GM19035 (cell line): ENCODE measurements at regions not wholly inside any gene's neighbourhood (a gene's known extent, or its start where the extent isn't known, plus 50 kb on each side); places are given as distances from the start of the nearest gene placed in this dataset.

Experiments
- ATAC-seq: cut with Tn5 transposase; IDR thresholded peaks from one replicate; pipeline ENCODE4 v1.9.1; 2021; ENCODE audit not compliant: unreplicated experiment

GRCh38 chr1:38240618-38241017 lies 194.0 kb upstream of the POU3F1 start:
- no peak for ATAC-seq

DNA sequence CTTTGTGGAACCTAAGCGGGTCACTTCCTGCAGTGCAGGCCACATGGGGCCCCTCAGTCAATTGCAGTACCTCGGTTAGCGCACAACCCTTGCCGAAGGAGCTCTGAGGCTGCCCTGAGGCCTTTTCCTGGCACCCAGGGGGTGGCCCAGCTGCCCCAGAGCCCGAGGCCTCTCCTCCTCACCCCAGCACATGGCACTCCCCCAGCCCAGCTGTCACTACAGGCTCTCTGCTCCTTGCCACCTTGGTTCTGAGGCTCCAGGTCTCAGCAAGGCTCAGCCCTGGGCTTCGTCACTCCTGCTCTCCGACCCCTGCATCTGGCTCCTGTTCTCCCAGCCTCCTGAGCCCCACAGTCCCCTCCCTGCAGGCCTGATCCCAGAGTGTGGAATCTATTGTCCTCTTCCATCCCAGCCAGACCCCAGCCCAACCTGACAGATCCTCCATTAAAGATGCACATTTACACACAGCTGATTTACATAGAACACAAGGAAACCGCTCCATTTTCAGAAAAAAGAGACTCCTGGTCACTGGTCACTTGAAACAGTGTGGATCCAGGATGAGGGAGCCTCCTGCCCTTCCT lies 192.8 kb upstream of the POU3F1 start:
- no peak for ATAC-seq

DNA sequence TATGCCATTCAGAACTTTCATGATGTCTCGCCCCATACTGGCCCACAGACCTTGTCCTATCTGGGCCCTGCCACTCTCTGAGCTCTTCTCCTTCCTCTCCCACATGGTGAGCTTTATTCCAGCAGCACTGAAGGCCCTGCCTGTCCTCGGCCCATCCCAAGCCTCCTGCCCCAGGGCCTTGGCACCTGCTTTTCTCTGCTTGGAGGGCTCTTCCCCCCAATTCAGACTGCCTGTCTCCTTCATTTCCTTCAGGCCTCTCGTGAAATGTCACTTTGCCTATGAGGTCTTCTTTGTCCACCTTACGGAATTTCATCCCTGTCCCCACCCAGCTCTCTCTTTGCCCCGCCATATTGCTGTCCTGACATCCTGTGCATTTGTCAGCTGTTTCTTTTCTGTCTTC lies 191.7 kb upstream of the POU3F1 start:
- no peak for ATAC-seq

DNA sequence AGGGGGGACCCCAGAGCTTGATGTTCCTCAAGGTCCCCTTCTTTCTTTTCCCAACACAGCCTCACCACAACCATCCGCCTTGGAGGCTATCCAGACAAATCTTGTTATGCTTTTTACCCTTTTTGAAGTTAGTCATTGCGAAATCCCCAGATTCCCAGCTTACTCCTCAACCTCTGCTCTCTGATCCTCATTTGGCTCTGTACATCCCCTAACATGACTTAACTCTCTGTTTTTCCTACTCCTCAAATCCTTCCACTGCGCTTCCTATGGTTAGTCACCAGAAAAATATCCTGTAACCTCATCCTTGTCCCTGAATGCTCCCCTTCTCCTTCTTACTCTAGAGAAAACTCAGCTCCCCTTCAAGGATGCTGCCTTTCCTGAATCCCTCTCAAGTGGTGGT lies 189.1 kb upstream of the POU3F1 start:
- ATAC-seq: no peak

GRCh38 chr1:38231941-38232340 lies 185.3 kb upstream of the POU3F1 start:
- ATAC-seq: no peak

GRCh38 chr1:38228718-38229117 lies 182.1 kb upstream of the POU3F1 start:
- no peak for ATAC-seq

DNA sequence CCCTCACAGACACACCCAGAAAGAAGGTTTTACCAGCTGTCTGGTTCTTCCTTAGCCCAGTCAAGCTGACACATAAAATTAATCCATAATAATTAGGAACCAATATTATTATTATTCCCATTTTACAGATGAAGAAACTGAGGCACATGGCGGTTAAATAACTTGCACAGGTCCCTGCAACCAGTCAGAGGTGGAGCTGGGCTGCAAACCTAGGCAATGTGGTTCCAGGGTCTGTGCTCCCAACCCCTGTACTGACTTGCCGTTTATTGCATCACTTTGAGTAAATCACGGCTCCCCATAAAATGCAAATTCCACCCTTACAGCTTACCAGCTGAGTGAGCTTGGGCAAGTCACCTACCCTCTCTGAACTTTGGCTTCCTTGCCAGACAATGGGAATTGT lies 179.2 kb upstream of the POU3F1 start:
- no peak for ATAC-seq

GRCh38 chr1:38223391-38223790 lies 176.8 kb upstream of the POU3F1 start:
- ATAC-seq: no peak

DNA sequence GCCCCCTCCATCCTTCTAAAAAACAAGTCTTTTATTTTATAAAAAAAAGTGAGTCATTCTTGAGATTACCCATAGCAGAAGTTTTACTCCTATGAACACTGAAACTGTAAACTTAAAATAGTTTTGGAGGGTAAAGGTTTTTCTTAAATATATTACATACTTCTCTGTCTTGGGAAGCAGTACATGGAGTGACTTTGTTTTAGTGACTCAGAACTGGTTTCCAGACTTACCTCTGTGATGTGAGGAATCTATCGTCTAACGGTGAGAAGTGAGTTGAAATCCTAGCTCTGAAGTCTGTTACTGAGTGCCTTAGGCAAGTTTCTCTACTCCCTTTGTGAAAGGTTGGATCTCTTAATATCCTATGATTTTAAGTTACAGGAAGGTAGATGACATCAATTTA lies 176.3 kb upstream of the POU3F1 start:
- no peak for ATAC-seq

DNA sequence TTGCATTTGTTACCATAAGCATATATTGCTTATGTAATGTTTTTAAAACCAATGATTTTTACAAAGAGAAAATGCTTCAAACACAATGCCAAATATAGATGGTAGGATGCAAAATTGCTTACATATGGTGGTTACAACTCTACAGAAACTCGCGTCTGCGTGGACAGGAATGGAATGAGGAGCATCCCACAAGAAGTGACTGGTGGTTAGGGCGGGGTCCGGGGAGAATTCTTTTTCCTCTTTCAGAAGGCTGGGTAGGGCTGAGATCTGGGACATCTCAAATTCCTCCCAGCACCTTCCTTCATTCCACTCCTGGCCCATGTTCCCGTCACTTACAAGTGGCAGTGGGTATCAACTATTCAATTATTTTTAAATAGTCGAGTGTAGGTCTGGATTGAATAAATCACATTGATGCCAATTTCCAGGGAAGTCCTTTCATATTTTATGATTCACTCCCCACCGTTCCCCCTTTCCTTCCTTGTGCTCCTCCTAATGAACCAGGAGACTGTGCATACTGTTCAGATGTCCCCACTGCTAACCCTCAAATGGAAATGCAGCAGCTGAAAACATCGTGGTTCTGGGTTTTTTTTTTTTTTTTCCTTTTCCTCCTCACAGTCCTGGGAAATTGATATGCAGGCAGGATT lies 174.5 kb upstream of the POU3F1 start:
- ATAC-seq: no peak

GRCh38 chr1:38217316-38217715 lies 170.7 kb upstream of the POU3F1 start:
- no peak for ATAC-seq

DNA sequence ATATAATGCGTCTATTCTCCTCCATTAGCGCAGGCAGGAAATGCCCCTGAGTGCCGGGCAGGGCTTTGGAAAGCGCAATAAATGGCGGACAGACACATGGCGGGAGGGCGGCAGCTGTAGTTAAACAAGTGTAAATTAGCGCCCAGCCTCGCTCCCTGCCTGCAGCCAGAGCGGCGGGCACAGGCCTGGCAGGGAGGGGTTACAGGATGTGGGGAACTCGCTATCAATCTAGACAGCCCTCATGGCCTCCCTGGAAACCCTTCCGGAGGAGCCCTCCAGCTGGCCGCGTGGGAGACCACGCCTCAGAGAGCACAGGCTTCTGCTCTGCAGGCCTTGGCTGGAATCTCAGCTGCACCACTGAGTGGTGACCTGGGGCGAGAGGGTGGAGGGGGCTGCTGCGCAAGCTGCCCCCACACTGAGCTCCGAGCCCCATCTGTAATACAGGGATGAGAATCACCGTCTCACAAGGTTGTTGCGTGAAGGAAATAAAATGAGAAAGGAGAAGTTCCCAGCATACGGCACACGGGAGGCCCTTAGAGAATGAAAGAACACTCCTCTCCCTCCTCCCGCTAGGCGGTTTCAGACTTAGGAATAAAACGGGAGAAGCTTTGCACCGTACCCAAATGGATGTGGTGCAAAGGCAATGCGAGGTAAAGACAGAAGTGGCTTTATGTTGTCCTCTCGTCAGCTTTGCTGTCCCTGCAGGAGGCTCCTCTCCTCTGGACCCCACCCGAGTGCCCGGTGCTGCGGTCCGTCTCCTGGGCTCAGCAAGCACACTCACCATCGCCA lies 167.2 kb upstream of the POU3F1 start:
- no peak for ATAC-seq

GRCh38 chr1:38210895-38211177 lies 164.2 kb upstream of the POU3F1 start:
- no peak for ATAC-seq

DNA sequence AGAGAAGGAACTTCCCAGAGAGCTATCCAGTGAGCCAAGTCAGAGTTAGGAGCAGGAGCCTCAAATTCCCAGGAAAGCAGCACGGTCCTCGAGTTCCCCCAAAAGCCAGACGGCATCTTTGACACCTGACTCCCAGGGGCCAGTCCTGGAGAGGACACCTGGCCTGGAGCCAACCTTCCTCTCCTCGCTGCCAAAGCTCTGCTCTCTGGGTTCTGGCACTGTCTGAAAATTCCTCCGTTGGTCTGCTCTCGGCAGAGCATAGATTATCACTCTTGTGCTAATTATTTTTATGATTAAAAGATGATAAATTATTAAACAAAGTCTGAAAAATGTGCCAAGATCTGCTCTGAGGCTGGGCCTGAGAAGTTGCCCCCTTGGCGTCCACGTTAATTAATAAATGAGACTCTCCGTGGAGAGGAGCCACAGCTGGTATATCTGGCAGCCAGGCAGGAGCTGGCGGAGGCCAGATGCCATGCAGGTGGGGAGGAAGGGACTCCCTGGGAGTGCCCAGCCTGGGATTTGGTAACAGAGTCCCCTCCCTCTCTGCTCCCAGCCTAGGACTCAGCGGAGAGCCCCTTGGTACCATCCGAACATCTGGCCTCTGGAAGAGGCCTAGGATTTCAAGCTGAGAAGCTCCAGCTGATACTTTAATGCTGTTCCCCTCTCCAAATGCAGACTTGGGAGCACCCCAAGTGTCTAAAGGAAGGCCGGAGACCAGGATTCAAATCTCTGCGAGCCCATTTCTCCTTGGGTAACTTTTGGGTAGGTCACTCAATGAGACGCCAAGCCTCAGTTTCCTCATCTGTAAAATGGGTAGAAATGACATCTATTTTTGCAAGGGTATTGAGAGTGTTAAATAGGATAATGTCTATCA lies 163.7 kb upstream of the POU3F1 start:
- no peak for ATAC-seq

DNA sequence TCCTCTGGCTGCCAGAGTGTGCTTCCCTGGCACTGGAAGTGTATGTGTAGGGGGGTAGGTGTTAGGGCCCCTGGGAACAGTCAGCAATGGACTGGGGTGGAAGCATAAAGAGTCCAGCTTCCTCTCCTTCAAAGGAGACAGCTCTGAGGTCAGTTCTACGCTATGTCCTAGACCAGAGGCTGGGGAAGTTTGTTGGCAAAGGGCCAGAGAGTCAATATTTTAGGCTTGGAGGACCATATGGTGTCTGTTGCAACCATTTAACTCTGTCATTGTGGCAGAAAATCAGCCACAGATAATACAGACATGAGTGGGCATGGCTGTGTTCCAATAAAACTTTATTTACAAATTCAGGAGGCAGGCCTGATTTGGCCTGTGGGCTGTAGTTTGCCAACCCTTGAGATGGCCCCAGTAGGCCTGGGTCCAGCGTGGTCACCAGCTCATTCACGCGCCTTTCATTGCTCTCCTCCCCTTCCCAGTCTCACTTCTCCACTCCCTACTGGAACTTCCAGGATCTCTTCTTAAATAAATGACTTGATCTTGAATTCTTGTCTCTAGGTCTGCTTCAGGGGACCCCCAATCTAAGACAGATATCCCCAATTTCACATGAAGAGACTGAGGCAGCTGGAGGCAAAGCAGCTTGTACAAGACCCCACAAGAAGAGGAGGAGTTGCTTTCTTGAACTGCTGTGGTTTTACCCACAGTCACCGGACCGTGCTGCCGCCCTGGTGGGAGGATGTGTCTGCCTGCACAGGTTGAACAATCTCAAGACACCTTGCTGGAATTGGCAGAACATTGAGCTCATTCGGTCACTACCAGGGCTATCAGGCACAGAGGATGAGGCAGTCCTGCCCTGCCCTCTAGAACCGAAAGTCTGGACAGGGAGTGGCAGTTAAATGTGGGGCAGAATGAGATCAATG lies 162.4 kb upstream of the POU3F1 start:
- ATAC-seq: no peak

GRCh38 chr1:38207906-38208305 lies 161.3 kb upstream of the POU3F1 start:
- ATAC-seq: no peak

- ATAC-seq: no peak
These were observed 160.7 kb upstream of the POU3F1 start for GRCh38 chr1:38207275-38207674.

- no peak for ATAC-seq
These were observed 158.1 kb upstream of the POU3F1 start for GRCh38 chr1:38204698-38205097.

DNA sequence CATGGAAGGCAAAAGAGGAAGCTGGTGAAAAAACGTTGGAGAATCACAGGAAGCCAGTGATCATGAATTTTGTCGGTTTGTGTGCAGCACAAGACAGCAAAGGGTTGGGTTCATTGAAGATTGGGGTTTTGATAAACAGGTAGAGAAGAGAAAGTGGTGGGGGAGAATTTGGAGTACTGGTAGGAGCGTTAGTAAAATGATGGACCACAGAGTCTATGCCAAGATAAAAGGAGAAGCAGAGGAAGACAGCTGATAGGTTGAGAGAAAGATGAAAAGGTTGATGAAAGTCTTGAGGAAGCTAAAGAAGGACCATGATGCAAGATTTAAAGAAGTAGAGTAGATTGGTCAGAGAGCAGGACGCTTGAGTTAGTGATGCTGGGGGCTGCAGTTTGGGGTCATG lies 156.8 kb upstream of the POU3F1 start:
- ATAC-seq: no peak

GRCh38 chr1:38201431-38201830 lies 154.8 kb upstream of the POU3F1 start:
- ATAC-seq: no peak

DNA sequence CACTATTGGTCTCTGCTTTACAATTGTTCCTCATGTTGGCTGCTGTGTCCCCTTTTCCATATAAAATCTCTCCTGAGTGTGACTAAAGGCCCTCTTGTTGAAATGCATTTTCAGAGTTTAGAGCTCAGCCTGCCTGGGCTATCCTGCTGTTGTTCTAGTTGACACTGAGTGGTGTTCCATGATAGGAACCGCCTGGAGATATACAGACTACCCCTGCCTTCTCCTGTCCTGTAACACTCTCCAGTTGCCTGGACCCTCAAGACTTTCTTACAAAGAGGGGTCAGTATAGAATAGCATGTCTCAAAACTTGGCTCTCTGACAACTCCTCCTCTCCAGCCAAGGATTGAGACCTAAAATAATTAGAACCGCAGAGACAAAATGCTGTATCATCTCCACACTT lies 152.0 kb upstream of the POU3F1 start:
- ATAC-seq: no peak
